ENCODE measurements at regions not wholly inside any gene's neighbourhood (a gene's known extent, or its start where the extent isn't known, plus 50 kb on each side); places are given as distances from the start of the nearest gene placed in this dataset.

DNA sequence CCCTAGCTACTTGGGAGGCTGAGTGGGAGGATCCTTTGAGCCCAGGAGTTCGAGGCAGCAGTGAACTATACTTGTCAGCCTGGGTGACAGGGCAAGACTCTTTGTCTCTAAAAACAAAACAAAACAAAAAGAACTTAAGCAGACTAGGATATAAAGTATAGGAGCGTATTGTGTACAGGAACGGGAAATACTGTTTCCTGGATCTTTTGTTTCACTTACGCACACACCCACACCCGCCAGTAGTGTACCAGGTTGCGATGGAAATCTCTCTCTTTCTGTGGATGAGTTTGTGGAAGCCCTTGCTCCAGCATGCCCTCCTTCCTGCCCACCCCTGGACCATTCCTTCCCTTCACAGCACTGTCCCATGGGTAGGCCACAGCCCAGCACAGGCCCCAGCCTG is 136.3 kb downstream of the RPIA start:
- ATAC-seq (no peak), DNase-seq (no peak)
- Mint-ChIP-seq H3K4me3 (no peak overlapping the region), H3K9me3 (no peaks in the 10 kb centered on the region), H3K36me3 (ENCODE audit: insufficient read depth) (no peaks in the 10 kb centered on the region), H3K27me3 (ENCODE audit: low read depth) (peaks cover 6% of the 10 kb centered on the region), H3K4me1 (ENCODE audit: low read depth) (no peaks in the 10 kb centered on the region)

GRCh38 chr2:88828397-88829137 is 137.1 kb downstream of the RPIA start:
- Mint-ChIP-seq H3K4me3 (no peak overlapping the region), H3K36me3 (ENCODE audit: insufficient read depth) (no peaks in the 10 kb centered on the region), H3K4me1 (ENCODE audit: low read depth) (no peaks in the 10 kb centered on the region), H3K27me3 (ENCODE audit: low read depth) (peaks cover 6% of the 10 kb centered on the region), H3K9me3 (no peaks in the 10 kb centered on the region)
- no peak for ATAC-seq
- DNase-seq, result no peak

DNA sequence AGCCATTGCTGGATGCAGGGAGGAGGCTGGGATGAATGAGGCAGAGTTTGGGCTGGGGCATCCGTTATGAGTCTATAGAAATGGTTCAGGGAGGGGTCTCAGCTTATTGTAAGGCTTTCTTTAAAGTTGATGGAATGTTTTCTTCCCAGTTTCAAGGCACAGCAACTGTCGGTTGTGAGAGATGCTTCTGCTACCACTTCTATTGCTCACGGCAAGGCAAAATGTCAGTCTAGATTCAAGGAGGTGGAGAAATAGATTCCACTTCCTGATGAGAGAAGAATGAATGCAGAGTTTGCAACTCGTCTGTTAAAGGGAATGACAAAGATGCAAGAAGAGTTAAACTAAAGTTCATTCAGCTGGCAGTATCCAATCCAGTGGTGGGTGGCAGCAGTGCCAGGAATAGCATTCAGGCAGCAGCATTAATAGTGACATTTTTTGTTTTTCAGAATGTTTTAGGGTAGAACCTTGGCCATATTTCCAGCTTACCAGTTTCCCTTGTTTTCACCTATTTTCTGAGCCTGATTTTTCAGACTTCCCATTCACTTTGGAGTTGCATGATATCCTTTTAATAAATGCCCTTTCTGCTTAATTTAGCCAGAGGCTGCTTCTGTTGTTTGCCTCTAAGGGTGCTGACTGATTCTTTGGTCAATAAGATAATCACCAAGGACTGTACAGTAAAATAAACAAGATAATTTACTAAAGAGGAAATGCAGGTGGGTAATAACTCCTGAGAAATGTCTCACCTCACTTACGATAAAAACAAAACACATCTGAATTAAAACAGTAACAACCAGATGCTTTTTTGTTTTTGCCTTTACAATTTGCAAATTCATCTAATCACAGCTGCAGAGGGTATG is 138.4 kb downstream of the RPIA start:
- Mint-ChIP-seq H3K9me3 (no peaks in the 10 kb centered on the region), H3K4me1 (ENCODE audit: low read depth) (no peaks in the 10 kb centered on the region), H3K4me3 (no peak overlapping the region), H3K27me3 (ENCODE audit: low read depth) (peaks cover 6% of the 10 kb centered on the region), H3K36me3 (ENCODE audit: insufficient read depth) (no peaks in the 10 kb centered on the region)
- no peak for ATAC-seq
- DNase-seq, result no peak

DNA sequence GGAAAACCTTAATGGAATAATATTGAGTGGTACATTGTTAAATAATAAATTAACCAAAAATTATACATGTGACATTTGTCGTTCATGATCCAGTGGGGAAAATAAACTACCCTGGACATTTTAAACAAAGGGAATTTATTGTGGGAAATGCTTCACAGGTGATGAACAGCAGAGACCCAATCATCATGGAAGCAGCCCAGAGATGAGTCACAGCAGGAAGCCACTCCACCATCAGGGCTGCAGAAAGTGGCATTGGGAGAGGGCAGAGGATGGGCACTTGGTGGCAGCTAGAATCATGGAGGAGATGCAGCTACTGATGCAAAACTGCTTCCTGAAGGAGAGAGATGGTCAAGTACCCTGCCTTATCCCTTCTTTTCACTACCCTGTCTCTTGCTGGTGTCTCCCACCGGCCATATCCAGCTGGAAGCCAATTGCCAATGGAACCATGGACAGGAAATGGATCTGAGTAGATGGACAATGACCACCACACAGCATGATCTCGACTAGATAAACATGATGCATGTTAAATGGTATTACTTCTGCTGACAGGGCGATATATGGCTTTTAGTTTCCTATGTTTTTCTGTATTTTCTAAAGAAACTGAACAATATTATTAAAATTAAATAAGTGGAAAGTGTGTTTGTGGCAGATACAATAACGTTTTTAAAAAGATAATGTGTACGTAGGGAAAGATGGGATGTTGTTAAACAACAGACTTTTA is 139.8 kb downstream of the RPIA start:
- Mint-ChIP-seq H3K27me3 (ENCODE audit: low read depth) (peaks cover 6% of the 10 kb centered on the region), H3K9me3 (no peaks in the 10 kb centered on the region), H3K36me3 (ENCODE audit: insufficient read depth) (no peaks in the 10 kb centered on the region), H3K4me3 (no peak overlapping the region), H3K4me1 (ENCODE audit: low read depth) (no peaks in the 10 kb centered on the region)
- DNase-seq (no peak), ATAC-seq (no peak)

DNA sequence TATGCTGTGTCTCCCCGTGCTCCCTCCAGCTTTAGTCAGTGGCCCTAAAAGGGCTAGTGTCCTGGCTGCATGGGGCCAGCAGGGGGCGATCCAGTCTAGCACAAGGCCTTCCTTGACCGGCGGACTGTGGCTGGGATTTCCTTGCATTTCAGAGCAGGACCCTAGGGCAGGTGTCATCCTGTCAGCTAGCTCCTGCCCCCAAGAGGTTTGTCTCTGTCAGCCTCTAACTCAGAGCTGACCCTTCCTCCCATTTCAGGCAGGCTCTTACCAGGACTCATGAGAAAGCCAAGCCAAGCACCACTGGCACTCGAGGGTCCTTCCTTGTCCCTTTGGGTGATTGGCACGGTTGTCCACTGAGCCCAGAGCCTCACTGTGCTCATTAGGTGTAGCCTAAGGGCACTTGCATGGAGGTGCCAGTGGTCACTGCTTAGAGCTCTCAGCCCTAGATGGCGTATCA is 140.3 kb downstream of the RPIA start:
- DNase-seq (no peak), ATAC-seq (peak in 1 of 2 donors; percentile 53)
- H3K4me3 Mint-ChIP-seq, result no peak overlapping the region
- peaks cover 6% of the 10 kb centered on the region for H3K27me3 Mint-ChIP-seq (ENCODE audit: low read depth)
- no peaks in the 10 kb centered on the region for H3K9me3 Mint-ChIP-seq
- H3K4me1 Mint-ChIP-seq (ENCODE audit: low read depth), result no peaks in the 10 kb centered on the region
- no peaks in the 10 kb centered on the region for H3K36me3 Mint-ChIP-seq (ENCODE audit: insufficient read depth)

GRCh38 chr2:88832311-88832991 is 141.0 kb downstream of the RPIA start:
- DNase-seq (no peak), ATAC-seq (no peak)
- Mint-ChIP-seq H3K27me3 (ENCODE audit: low read depth) (peaks cover 6% of the 10 kb centered on the region), H3K36me3 (ENCODE audit: insufficient read depth) (no peaks in the 10 kb centered on the region), H3K4me1 (ENCODE audit: low read depth) (no peaks in the 10 kb centered on the region), H3K4me3 (no peak overlapping the region), H3K9me3 (no peaks in the 10 kb centered on the region)

DNA sequence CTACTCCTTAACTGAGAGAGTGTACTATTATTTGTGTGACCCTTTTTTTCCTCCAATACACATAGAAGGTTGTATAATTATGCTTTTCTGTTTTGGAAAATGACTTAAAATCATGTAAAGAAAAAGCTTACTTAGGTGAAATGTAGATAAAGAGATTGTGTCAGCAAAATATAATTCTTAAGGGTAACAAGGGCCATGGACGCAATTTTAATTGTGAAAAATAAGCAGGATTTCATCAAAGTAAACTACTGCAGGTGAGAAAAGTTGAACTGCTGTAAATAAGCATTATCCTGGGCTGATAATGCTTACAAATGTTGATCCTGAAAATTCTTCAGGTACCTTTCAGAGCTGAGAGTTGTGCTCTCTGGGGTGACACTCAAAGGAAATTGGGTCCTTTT is 141.5 kb downstream of the RPIA start:
- no peak for ATAC-seq

DNA sequence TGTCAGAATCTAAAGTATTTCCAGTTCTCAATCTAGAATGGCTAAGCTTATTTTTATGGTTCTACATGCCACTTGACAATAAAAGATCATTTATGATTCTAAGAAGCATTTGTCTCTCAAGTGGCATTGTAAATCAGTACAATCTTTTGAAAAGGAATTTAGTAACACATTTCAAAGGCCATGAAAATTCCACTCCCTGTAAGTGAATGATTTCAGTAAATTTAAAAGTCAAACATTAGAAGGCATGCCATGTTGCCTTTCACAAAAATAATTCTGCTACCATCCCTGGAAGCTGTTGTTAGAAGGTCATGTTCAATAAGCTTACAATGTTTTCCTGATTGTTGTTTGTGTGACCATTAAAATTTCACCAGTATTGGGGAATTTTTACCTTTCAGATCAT is 142.9 kb downstream of the RPIA start:
- DNase-seq (no peak), ATAC-seq (no peak)
- peaks cover 3% of the 10 kb centered on the region for H3K4me1 Mint-ChIP-seq (ENCODE audit: low read depth)
- no peaks in the 10 kb centered on the region for H3K36me3 Mint-ChIP-seq (ENCODE audit: insufficient read depth)
- H3K27me3 Mint-ChIP-seq (ENCODE audit: low read depth), result peaks cover 10% of the 10 kb centered on the region
- no peaks in the 10 kb centered on the region for H3K9me3 Mint-ChIP-seq
- no peak overlapping the region for H3K4me3 Mint-ChIP-seq

More for the DNA sequence above, 141.5 kb downstream of the RPIA start:
- no peaks in the 10 kb centered on the region for H3K36me3 Mint-ChIP-seq (ENCODE audit: insufficient read depth)
- no peak overlapping the region for H3K4me3 Mint-ChIP-seq
- H3K4me1 Mint-ChIP-seq (ENCODE audit: low read depth), result peaks cover under 1% of the 10 kb centered on the region
- no peak for DNase-seq
- H3K9me3 Mint-ChIP-seq, result no peaks in the 10 kb centered on the region
- H3K27me3 Mint-ChIP-seq (ENCODE audit: low read depth), result peaks cover 6% of the 10 kb centered on the region

- Mint-ChIP-seq H3K36me3 (ENCODE audit: insufficient read depth) (no peaks in the 10 kb centered on the region), H3K27me3 (ENCODE audit: low read depth) (peaks cover 8% of the 10 kb centered on the region), H3K9me3 (no peaks in the 10 kb centered on the region), H3K4me3 (no peak overlapping the region), H3K4me1 (ENCODE audit: low read depth) (peaks cover 3% of the 10 kb centered on the region)
- DNase-seq (no peak), ATAC-seq (no peak)
These were observed 143.4 kb downstream of the RPIA start for GRCh38 chr2:88834866-88835265.

GRCh38 chr2:88835726-88836125 is 144.3 kb downstream of the RPIA start:
- Mint-ChIP-seq H3K9me3 (no peaks in the 10 kb centered on the region), H3K36me3 (ENCODE audit: insufficient read depth) (no peaks in the 10 kb centered on the region), H3K4me3 (no peak overlapping the region), H3K4me1 (ENCODE audit: low read depth) (peaks cover 3% of the 10 kb centered on the region), H3K27me3 (ENCODE audit: low read depth) (peaks cover 8% of the 10 kb centered on the region)
- no peak for ATAC-seq
- no peak for DNase-seq

DNA sequence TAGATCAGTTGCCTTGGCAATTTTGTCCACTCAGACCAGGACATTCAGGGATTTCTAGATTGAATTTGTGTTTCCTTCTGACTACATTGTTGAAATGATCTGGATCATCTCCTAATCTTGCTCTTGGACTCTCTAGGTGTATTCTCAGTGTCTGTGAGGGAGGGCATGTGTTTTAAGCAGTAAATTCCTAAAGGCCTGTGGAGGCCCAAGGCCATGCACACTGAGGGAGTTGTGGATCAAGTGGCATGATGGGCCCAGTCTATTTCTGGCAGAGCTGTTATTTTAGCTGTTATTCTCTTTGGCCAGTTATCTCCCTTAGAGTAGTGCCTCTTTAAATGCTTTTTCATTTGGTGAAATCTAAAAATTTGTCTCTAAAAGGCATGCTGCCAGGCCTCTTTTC is 144.9 kb downstream of the RPIA start:
- Mint-ChIP-seq H3K27me3 (ENCODE audit: low read depth) (peaks cover 8% of the 10 kb centered on the region), H3K4me1 (ENCODE audit: low read depth) (peaks cover 3% of the 10 kb centered on the region), H3K36me3 (ENCODE audit: insufficient read depth) (no peaks in the 10 kb centered on the region), H3K4me3 (no peak overlapping the region), H3K9me3 (no peaks in the 10 kb centered on the region)
- DNase-seq (no peak), ATAC-seq (no peak)

DNA sequence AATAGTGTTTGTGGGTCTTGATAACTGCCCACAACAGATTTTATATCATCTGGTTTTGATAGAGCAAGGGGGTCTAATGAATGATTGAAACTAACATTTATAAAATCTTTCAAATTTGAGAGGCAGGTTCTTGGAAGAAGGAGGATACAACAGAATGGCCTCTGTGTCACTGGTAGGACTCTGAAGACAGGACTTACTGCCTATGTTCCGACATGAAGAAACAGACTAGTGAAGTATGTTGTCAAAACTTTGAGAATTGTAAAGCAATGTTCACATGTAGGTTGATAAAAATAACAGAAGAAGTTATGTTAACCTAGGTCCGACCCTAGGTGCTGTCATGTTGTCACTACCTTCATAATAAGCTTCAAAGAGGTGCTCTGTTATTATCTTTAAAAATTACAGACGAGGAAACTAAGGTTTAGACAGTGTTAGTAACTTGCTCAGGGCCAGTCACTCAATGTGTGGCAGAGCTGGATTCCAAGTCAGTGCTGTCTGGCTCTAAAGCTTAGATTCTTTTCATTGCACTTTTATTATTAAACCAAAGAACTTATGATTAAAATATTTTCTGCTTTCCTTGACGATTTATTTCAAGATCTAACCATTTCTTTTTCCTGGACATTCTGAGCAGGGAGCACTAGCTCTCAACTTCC is 146.2 kb downstream of the RPIA start:
- Mint-ChIP-seq H3K36me3 (ENCODE audit: insufficient read depth) (no peaks in the 10 kb centered on the region), H3K27me3 (ENCODE audit: low read depth) (peaks cover 13% of the 10 kb centered on the region), H3K9me3 (no peaks in the 10 kb centered on the region), H3K4me1 (ENCODE audit: low read depth) (peaks cover 3% of the 10 kb centered on the region), H3K4me3 (no peak overlapping the region)
- ATAC-seq, result no peak
- DNase-seq, result no peak

GRCh38 chr2:88838165-88838635 is 146.7 kb downstream of the RPIA start:
- Mint-ChIP-seq H3K4me1 (ENCODE audit: low read depth) (peaks cover 3% of the 10 kb centered on the region), H3K36me3 (ENCODE audit: insufficient read depth) (no peaks in the 10 kb centered on the region), H3K4me3 (no peak overlapping the region), H3K27me3 (ENCODE audit: low read depth) (peaks cover 14% of the 10 kb centered on the region), H3K9me3 (no peaks in the 10 kb centered on the region)
- ATAC-seq (no peak), DNase-seq (no peak)
